GM12878 (cell line): ENCODE measurements at regions not wholly inside any gene's neighbourhood (a gene's known extent, or its start where the extent isn't known, plus 50 kb on each side); places are given as distances from the start of the nearest gene placed in this dataset.

Experiments used
- ATAC-seq: fragments of 200-7000 bp; cut with Tn5 transposase; 3 replicates; pipeline ENCODE4 v1.9.1; 2020; ENCODE audit warnings: mild to moderate bottlenecking, moderate library complexity
- BruUV-seq: library from RNA; stranded (reverse); fragments of 400-500 nt; replicated peaks from 2 replicates; lab custom pipeline; 2021; lab: Mats Ljungman, UMichigan
- CTCF ChIA-PET: fragments of 300-600 bp; sonication (Branson Sonifier 250); formaldehyde crosslinking; extraction: SDS; loops from one replicate; lab custom pipeline; 2021; ENCODE audit warnings: inconsistent platforms; lab: Yijun Ruan, JAX
- POLR2A ChIA-PET: fragments of 350-600 bp; formaldehyde crosslinking; extraction: SDS; loops from one replicate; lab custom pipeline; 2021; ENCODE audit warnings: inconsistent platforms; lab: Charles Lee
- RAD21 ChIA-PET: fragments of 300-600 bp; sonication (Branson Sonifier 250); formaldehyde crosslinking; loops from one replicate; lab custom pipeline; 2023; ENCODE audit warnings: antibody characterized with exemption; ENCODE audit not compliant: unreplicated experiment; lab: Charles Lee
- SMC1A ChIA-PET: fragments of 300-600 bp; sonication (Branson Sonifier 250); formaldehyde crosslinking; loops from one replicate; lab custom pipeline; 2023; ENCODE audit not compliant: unreplicated experiment, uncharacterized antibody; lab: Charles Lee
- DNase-seq: peaks from one replicate; pipeline ENCODE4 v3.0.0-alpha.2; 2011; ENCODE audit warnings: low read depth, low spot score
- FAIRE-seq: peaks from 3 replicates; lab custom pipeline; 2011; peaks lifted over from hg19 to GRCh38; lab: Jason Lieb, UNC
- H2AFZ ChIP-seq: 2 replicates; pipeline ENCODE4 v1.6.0; 2011; ENCODE audit warnings: low read depth, low read length, control low read depth; ENCODE audit not compliant: control insufficient read depth
- H3K27ac ChIP-seq: 2 replicates; pipeline ENCODE4 v1.5.1; 2011; ENCODE audit warnings: control low read depth; ENCODE audit not compliant: control insufficient read depth, insufficient read depth
- H3K27me3 ChIP-seq, 2 experiments: replicated peaks in 1 of 2; 2 replicates each; pipeline versions ENCODE4 v1.6.0 to v1.6.1; 2011; ENCODE audit warnings: low read length in 1 of 2; ENCODE audit not compliant: control insufficient read depth in 2 of 2, insufficient read depth in 2 of 2
- H3K36me3 ChIP-seq, 2 experiments: 2 replicates each; pipeline ENCODE4 v1.5.1; 2011; ENCODE audit warnings: low read length in 1 of 2; ENCODE audit not compliant: control insufficient read depth in 2 of 2, insufficient read depth in 2 of 2
- H3K4me1 ChIP-seq: 2 replicates; pipeline ENCODE4 v1.6.1; 2011; ENCODE audit warnings: mild to moderate bottlenecking, low read length, moderate library complexity, mixed read lengths; ENCODE audit not compliant: control insufficient read depth, insufficient read depth
- H3K4me2 ChIP-seq: 2 replicates; pipeline ENCODE4 v1.6.0; 2011; ENCODE audit warnings: control low read depth; ENCODE audit not compliant: control insufficient read depth, insufficient read depth
- H3K4me3 ChIP-seq: fragments of 200-600 bp; sonication (generic); 2 replicates; pipeline ENCODE4 v1.5.1; 2016
- H3K79me2 ChIP-seq: 2 replicates; pipeline ENCODE4 v1.6.0; 2011; ENCODE audit warnings: low read length; ENCODE audit not compliant: control insufficient read depth, insufficient read depth
- H3K9ac ChIP-seq: 2 replicates; pipeline ENCODE4 v1.8.0; 2011; ENCODE audit warnings: low read length, control low read depth, mixed read lengths; ENCODE audit not compliant: control insufficient read depth, insufficient read depth
- H3K9me3 ChIP-seq: replicated peaks from 3 replicates; pipeline ENCODE4 v1.5.1; 2011; ENCODE audit warnings: mild to moderate bottlenecking, low read length; ENCODE audit not compliant: control insufficient read depth, insufficient read depth
- H4K20me1 ChIP-seq: 2 replicates; pipeline ENCODE4 v1.6.0; 2011; ENCODE audit not compliant: control insufficient read depth, insufficient read depth
- BCL3 ChIP-seq: IDR thresholded peaks from 2 replicates; pipeline ENCODE4 v1.6.1; 2011; ENCODE audit warnings: borderline replicate concordance, low read depth, mild to moderate bottlenecking, moderate library complexity, low read length; ENCODE audit not compliant: insufficient read depth, poor library complexity, severe bottlenecking
- BCLAF1 ChIP-seq: fragments of 450-650 bp; IDR thresholded peaks from 2 replicates; pipeline ENCODE4 v1.6.1; 2017; ENCODE audit warnings: antibody characterized with exemption, mild to moderate bottlenecking, moderate library complexity
- CBFB ChIP-seq: IDR thresholded peaks from 2 replicates; pipeline ENCODE4 v1.6.1; 2016; ENCODE audit warnings: antibody characterized with exemption, low read depth
- CEBPB ChIP-seq, 2 experiments: fragments of 150-350 bp in 1 of 2; IDR thresholded peaks; 2 replicates each; pipeline ENCODE4 v1.6.1; 2012 to 2014; ENCODE audit warnings: low read depth in 2 of 2, low read length in 2 of 2, borderline replicate concordance in 1 of 2, inconsistent platforms in 1 of 2
- FOS ChIP-seq: IDR thresholded peaks from 3 replicates; pipeline ENCODE4 v1.6.1; 2011; ENCODE audit warnings: borderline replicate concordance; ENCODE audit not compliant: insufficient read length; ENCODE audit errors: extremely low read depth
- HCFC1 ChIP-seq: fragments of 150-350 bp; IDR thresholded peaks from 2 replicates; pipeline ENCODE4 v1.6.1; 2014; ENCODE audit warnings: low read length
- IRF5 ChIP-seq: fragments of 450-650 bp; IDR thresholded peaks from 2 replicates; pipeline ENCODE4 v1.6.1; 2017; ENCODE audit warnings: borderline replicate concordance
- NRF1 ChIP-seq: conservative IDR thresholded peaks from 2 replicates; pipeline ENCODE4 v1.6.1; 2011; ENCODE audit warnings: mild to moderate bottlenecking, low read depth, low read length, improper control_type of control experiment
- PAX5 ChIP-seq: IDR thresholded peaks from 2 replicates; pipeline ENCODE4 v1.6.1; 2011; ENCODE audit warnings: low read depth, low read length, borderline replicate concordance
- PAX8 ChIP-seq: fragments of 450-650 bp; IDR thresholded peaks from 2 replicates; pipeline ENCODE4 v1.6.1; 2017; ENCODE audit warnings: mild to moderate bottlenecking, moderate library complexity
- RAD51 ChIP-seq: fragments of 450-650 bp; IDR thresholded peaks from 2 replicates; pipeline ENCODE4 v1.6.1; 2016; ENCODE audit warnings: moderate library complexity, mild to moderate bottlenecking, inconsistent platforms
- RB1 ChIP-seq: fragments of 450-650 bp; formaldehyde crosslinking; IDR thresholded peaks from 2 replicates; pipeline ENCODE4 v1.6.1; 2017; ENCODE audit warnings: mild to moderate bottlenecking, borderline replicate concordance
- SIN3A ChIP-seq: IDR thresholded peaks from 2 replicates; pipeline ENCODE4 v1.6.1; 2012; ENCODE audit warnings: low read depth, low read length, improper control_type of control experiment
- SRF ChIP-seq, 2 experiments: IDR thresholded peaks; 2 replicates each; pipeline ENCODE4 v1.6.1; 2011; ENCODE audit warnings: low read depth in 2 of 2, low read length in 2 of 2, mild to moderate bottlenecking in 1 of 2, moderate library complexity in 1 of 2
- TCF12 ChIP-seq: IDR thresholded peaks from 2 replicates; pipeline ENCODE4 v1.6.1; 2011; ENCODE audit warnings: low read depth, mild to moderate bottlenecking, low read length
- ZNF384 ChIP-seq: IDR thresholded peaks from 2 replicates; pipeline ENCODE4 v1.6.1; 2012; ENCODE audit warnings: low read depth, mild to moderate bottlenecking, low read length, improper control_type of control experiment, borderline replicate concordance
- ZNF622 ChIP-seq: fragments of 450-650 bp; IDR thresholded peaks from 2 replicates; pipeline ENCODE4 v1.6.1; 2017; ENCODE audit warnings: mild to moderate bottlenecking, inconsistent platforms
- ZZZ3 ChIP-seq: IDR thresholded peaks from 2 replicates; pipeline ENCODE4 v1.6.1; 2011; ENCODE audit warnings: low read depth; ENCODE audit not compliant: control insufficient read depth, insufficient read length
- WGBS: methylation state at CpG from one replicate; pipeline ENCODE4 v1.1.6; 2016; ENCODE audit warnings: low lambda C conversion rate; ENCODE audit not compliant: insufficient replicate concordance, insufficient coverage; ENCODE audit errors: missing lambda C conversion rate; 5-methylcytosine and 5-hydroxymethylcytosine counted together
- in situ Hi-C: fragments of 300-500 bp; cut with MboI; formaldehyde crosslinking; loops from 9 replicates; pipeline ENCODE4 v1.14.3; 2018; ENCODE audit warnings: mixed read lengths
- intact Hi-C: fragments of 100-400 bp; cut with micrococcal nuclease; formaldehyde crosslinking; loops from one replicate; pipeline ENCODE4 v1.14.2; 2022; ENCODE audit not compliant: unreplicated experiment

GRCh38 chr6:156685823-156686222 lies 91.4 kb upstream of the ARID1B start:
- H3K9ac ChIP-seq, result peak overlapping the region; percentile 97; the same call in 1 of the 2 replicates
- peaks cover 36% of the 10 kb centered on the region for H3K4me1 ChIP-seq
- WGBS, result 56% methylated on average over 4 of the region's 4 CpGs
- ATAC-seq (no peak), DNase-seq (no peak), FAIRE-seq (no peak)
- peak overlapping the region; percentile 93 for H3K4me3 ChIP-seq
- H3K36me3 ChIP-seq, result no peaks in the 10 kb centered on the region
- H3K9me3 ChIP-seq, result no peaks in the 10 kb centered on the region
- H4K20me1 ChIP-seq, result no peaks in the 10 kb centered on the region
- ChIA-PET CTCF (interaction anchor here (0.7 to 3.2 kb wide), 8 partner anchors 12 to 247 kb away, joined by 3 to 20 read pairs (median 5); no protein-coding TSS in a partner anchor), RAD21 (interaction anchor here (0.7 to 5.4 kb wide), 16 partner anchors 8 to 304 kb away, joined by 3 to 40 read pairs (median 6); partner anchors contain the start of gene ARID1B), POLR2A (interaction anchor here (0.7 to 3.0 kb wide), 8 partner anchors 12 to 1370 kb away, joined by 3 to 12 read pairs (median 5); no protein-coding TSS in a partner anchor), SMC1A (interaction anchor here (0.7 to 5.0 kb wide), 21 partner anchors 9 to 205 kb away, joined by 3 to 42 read pairs (median 4); no protein-coding TSS in a partner anchor)
- no TSS peak for BruUV-seq
- in situ Hi-C loops, result loop anchor here (5.0 kb wide), 1 partner anchor 119 kb away; no protein-coding TSS in a partner anchor
- intact Hi-C loops, result loop anchor here (1.0 to 5.0 kb wide), 3 partner anchors 36 to 122 kb away; no protein-coding TSS in a partner anchor
- H2AFZ ChIP-seq, result peak overlapping the region; percentile 57; the same call in 1 of the 2 replicates
- no peaks in the 10 kb centered on the region for H3K27me3 ChIP-seq
- H3K4me2 ChIP-seq, result peak overlapping the region; percentile 93
- peaks cover 11% of the 10 kb centered on the region for H3K79me2 ChIP-seq
- peak overlapping the region; percentile 98 for H3K27ac ChIP-seq
- TF ChIP-seq SRF (IDR thresholded peaks at IDR 0.05; ENCODE audit: low read depth in 2 of 2, low read length in 2 of 2), result no peak
- TF ChIP-seq CBFB, result no peak
- no peak for TF ChIP-seq PAX8
- no peak for TF ChIP-seq RAD51
- no peak for TF ChIP-seq ZNF384
- no peak for TF ChIP-seq BCL3
- no peak for TF ChIP-seq IRF5
- no peak for TF ChIP-seq RB1
- no peak for TF ChIP-seq FOS
- TF ChIP-seq BCLAF1, result no peak
- TF ChIP-seq TCF12, result no peak
- TF ChIP-seq PAX5, result no peak
- TF ChIP-seq SIN3A, result no peak
- no peak for TF ChIP-seq HCFC1
- no peak for TF ChIP-seq ZZZ3
- TF ChIP-seq ZNF622, result no peak
- no peak for TF ChIP-seq CEBPB (IDR thresholded peaks at IDR 0.05; ENCODE audit: borderline replicate concordance in 1 of 2, low read depth in 2 of 2, low read length in 2 of 2)
- TF ChIP-seq NRF1, result no peak
